NCI-H2029 treated with DMSO at 0.1 percent for 48 hours (cell line): ENCODE measurements at regions not wholly inside any gene's neighbourhood (a gene's known extent, or its start where the extent isn't known, plus 50 kb on each side); places are given as distances from the start of the nearest gene placed in this dataset.

Experiments
- DNase-seq: peaks from one replicate; lab custom pipeline; 2025; lab: John Stamatoyannopoulos, UW

DNA sequence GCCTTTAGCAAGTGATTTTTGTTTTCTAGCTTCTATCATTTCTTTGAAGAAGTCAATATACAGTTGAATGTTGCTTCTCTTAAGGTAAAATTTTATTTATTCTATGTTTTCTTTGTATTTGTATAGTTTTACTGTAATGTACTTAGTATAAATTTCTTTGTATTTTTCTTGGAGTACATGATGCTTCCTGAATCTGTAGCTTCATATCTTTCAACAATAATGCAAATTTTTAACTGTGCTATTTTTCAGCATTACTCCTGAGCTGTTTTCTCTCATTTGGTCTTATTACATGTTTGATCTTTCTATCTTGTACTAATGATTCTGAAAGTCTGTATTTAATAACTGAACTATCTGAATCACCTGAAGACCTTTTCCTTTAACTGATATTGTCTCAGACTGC is 253.9 kb upstream of the NXPH2 start:
- DNase-seq, result no peak

DNA sequence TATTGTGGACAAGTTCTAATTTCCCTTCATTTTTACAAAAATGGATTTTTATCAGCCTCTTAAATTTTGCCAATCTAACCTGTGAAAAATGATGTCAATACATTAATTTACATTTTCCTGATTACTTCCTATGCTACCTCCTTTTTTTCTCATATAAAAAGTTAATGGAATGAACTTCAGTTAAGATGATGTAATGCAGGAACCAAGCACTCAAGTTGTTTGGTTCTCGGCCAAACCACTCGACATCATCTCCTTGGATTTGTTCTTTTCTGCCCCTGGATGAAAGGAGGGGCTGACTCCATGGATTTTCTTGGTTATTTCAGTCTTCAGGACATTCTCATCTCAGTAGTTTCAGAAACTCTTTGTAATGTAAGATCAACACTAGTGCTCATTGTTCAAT is 253.1 kb upstream of the NXPH2 start:
- DNase-seq, result no peak

DNA sequence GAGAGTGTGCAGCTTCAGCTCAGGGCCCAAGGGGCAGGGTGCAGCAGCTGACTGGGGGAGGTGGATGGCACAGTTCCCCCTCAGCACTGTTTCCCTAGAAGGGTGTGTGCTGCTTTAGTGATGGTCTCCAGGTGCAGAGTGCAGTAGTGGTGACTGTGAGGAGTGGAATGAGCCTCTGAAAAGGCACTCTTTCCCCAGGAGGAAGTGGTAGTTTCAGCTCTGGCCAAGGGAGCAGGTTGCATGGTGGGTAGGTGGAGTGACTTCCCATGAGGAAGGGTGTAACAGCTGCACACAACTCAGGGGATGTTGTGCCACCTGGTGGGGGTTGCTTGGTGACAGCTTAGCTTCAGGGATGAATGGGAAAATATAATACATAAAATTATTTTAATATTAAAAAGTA is 251.5 kb upstream of the NXPH2 start:
- no peak for DNase-seq

DNA sequence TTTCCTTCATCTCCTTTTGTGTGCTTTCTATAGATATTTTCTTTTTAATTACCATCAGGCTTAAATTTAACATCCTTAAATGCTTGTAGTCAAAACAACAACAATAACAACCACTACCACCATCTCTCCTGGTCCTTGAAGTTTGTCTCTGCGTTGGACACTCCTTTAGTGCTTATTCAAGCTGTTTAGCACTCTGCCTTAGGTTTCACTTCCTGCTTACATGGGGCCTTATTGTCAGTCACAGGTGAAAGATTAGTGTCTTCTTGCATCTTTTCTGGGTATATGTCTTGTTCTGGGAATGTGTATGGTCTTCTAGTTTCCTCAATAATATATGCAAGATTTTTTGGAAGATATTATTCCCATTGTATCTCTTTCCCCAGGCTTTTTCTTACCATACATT is 240.1 kb upstream of the NXPH2 start:
- DNase-seq, result no peak

DNA sequence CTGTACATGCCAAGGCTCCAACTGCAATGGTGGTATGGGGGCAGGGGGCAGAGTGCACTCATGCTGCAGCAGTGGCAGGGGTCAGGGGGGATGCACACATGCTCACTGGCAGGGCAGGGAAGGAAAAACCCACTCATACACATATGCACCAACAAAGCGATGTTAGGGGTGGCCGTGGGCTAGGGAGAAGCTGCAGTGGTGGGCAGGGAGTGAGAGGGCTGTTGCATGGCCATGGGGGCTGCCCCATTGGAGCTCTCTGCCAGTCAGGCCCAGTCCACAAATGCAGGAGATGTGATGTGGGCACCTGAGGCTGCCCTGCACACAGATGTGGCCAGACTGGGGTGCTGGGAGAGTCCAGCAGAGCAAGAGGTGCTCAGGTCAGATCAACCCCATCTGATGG is 238.1 kb upstream of the NXPH2 start:
- DNase-seq, result no peak

DNA sequence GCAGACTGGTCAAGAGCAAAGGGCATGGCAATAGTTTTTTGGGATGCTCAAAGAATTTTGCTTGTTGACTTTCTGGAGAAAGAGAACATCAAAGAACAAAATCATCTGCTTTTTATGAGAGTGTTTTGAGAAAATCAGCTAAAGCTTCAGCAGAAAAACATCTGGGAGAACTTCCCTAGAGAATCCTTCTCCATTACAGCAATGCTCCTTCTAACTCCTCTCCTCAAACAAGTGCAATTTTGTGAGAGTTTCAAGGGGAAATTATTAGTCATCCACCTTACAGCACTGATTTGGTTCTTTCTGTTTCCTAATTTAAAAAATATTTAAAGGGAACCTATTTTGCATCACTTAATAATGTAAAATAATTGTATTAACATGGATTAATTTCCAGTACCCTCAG is 226.9 kb upstream of the NXPH2 start:
- no peak for DNase-seq

DNA sequence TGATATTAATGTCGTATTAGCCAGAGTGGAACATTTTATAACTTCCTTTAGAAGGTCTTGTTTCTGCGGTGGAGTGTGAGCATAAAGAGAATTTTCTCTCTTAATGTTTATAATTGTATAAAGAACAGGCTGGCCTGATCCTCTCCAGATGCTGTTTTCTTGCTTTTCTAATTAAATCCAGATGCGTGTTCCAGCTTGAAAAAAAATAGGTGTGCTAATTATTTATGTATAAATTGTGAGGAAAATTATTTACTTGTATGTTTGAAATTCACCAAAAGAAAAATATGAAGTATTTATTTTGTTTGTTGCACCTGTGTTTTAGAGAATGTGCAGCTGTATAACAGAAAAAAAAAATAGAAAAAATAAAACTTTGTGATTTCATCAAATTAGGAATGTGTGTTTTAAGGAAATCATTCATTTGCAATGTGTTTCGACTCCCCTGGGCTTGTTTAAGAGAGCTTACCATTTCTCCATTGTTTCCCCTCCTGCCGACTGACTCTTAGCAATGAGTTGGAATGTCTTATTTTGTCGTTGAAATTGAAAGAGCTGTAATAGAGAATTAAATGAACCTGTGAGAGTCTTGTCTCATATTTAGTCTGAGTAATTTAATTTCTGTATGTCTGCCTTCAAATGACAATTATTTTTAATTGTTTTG is 220.1 kb upstream of the NXPH2 start:
- DNase-seq, result no peak

DNA sequence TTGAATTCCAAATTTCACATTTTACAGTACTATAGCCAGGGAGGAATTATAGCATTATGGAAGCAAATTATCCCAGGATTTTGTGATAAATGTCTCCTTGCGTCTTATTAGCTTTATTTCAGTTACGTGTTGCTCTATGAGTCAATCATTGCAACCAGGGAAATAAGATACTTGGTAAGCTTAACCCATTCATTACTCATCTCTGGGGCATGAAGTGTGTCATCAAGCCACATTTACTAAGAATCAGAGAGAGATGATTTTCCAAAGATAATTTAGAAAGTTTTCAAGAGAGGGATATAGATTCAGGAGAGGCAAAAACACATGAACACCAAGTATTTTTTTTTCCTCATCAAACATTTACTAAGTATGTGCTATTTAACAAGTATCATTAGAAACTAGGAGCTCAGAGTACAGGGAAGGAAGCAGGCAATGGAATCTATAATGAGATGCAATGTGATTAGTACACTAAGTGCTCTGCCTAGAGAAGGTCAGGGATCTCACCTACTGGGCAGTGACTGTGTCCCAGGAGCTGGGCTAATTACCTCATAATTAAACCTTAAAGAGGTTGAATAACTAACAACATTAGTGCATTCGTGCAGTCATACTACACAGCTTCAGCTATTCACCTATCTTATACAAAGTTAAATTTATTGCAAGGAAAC is 217.8 kb upstream of the NXPH2 start:
- DNase-seq, result no peak

DNA sequence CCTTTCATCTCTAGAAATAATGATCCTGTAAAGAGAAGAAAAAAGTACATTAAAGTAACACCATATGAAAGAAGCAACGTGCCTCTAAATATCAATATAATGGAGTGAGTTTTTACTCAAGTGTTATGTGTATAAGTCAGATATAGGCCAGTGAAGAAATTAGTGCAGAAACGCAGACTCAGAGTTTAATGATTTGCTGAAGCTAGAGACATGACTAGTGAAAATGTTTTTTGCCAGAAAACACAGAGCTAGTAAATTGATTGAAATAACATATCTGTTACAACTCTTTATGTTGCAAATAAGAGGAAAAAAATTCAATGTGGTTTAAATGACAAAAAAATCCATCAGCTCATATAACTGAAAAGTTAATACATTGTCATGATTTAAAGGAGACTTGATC is 217.2 kb upstream of the NXPH2 start:
- DNase-seq, result no peak

DNA sequence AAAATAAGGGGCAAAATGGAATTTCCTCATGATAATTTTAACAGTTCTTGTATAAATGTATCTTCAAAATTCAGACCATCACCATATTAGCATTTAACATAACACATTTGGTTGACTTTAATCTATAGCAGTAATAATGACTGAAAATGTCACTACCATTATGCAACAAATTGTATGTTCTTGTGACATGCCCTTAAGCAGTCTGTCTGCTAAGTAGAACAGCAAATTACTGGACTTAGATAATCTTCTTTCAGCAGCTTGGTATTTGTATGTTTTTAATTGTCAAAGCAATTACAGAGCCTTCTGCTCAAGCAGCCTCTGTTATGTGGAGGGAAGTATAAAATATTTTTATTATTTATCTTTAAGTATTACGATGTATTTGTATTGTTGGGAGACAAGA is 214.3 kb upstream of the NXPH2 start:
- no peak for DNase-seq

DNA sequence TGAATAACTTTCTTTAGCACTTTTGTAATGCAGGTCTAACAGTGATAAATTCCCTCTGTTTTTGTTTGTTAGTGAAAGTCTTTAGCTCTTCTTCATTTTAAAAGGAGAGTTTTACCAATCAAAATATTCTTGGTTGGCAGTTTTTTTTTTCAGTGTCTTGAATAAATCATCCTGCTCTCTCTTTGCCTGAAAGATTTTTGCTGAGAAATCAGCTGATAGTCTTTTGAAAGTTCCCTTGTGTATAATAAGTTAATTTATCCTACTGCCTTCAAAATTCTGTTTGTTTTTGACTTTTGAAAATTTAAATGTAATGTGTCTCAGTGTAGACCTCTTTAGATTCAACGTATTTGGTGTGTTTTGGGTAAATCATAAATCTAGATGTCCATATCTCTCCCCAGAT is 205.7 kb upstream of the NXPH2 start:
- DNase-seq, result no peak

DNA sequence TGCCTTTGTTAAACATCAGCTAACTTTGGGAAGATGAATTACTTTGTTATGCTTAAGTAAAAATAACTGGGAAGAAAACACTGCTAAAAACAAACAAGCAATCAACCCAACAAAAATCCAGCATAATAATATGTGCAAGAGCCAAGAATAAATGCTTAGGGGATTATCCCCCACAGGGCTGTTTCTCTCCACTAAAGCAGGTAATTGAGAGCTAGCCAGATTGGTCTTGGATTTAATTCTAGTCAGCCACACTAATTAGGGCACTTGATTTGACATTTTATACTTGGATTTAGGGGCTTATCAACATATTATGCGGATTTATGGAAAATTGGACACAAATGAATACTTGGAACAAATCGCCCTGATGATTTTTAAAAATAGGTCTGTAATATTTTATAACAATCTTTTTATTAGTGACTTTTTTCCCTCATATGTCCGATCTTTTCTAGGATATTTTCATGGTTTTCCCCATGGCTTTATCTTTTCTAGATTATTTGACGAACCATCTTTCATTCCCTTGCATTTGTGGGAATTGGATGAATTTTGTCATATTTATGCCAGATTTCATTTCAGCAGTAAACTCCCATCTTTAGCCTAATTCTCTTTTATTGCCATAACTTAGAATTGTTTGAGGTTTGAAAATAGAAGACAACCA is 199.1 kb upstream of the NXPH2 start:
- DNase-seq, result no peak

DNA sequence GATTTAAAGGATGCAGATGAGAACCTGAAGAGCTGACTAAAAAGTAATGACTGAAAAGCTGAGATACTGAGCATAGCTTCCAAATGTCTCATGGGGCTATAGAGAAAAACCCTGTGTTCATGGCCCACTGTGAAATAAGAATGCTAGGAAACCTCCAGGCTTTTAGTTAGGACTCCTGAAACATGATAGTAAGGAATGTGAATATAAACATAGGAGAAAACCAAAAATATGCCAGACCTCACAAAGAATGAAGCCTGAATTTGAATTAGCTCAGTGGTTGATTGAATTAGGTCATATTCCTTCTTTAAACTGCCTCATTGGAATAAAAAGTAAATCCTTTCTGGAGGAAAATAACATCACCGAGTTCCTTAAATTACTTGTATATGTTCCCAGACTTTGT is 194.5 kb upstream of the NXPH2 start:
- DNase-seq, result no peak

DNA sequence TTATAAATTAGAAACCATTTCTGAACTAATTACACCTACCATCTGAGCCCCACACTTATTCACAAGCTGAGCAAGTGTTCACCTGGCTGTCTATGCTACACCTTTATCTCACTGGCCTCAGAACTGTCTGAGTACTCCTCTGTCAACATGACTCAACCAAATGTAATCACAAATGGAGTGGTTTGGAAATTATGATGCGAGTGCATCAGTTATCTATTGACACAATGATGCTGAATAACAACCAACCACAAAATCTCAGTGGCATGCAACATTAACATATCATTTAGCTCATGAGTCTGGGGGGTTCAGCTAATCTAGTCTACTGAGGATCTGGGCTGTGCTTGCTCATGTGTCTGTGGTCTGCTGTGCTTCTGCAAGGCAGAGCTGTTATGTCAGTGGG is 184.2 kb upstream of the NXPH2 start:
- no peak for DNase-seq

DNA sequence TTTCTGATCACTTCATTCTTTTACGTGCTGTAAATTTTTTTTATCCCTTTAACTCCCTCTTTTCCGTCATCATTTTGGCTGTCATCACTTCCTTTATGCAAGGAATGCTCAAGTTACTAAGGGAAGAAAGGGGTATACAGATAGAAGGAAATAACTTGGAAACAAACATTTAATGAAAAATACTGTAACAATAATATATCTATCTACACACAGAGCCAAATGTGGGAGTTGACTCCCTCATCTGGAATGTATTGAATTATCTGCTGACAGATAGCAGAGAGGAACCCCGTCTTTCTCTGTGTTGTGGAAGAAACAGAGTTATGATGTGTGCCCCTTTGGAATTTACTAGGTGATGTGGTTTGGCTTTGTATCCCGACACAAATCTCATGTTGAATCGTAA is 182.5 kb upstream of the NXPH2 start:
- no peak for DNase-seq

DNA sequence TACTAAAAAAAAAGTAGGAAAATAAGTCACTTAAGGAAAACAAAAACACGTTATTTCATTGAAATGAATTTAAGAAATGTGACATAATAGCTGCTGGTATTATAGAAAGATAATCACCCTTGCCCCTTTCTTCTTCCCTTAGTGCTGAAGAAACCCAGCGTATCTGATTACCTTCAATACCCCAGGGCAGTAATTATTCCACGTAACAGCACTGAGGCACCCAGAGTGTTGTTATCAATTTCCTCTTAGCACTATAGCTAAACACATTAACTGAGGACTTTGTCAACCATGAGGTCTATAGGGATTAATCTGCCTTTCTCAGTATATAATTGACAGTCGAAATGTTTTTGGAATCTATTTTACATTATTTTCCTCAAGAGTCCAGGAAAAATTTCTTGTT is 180.0 kb upstream of the NXPH2 start:
- no peak for DNase-seq

DNA sequence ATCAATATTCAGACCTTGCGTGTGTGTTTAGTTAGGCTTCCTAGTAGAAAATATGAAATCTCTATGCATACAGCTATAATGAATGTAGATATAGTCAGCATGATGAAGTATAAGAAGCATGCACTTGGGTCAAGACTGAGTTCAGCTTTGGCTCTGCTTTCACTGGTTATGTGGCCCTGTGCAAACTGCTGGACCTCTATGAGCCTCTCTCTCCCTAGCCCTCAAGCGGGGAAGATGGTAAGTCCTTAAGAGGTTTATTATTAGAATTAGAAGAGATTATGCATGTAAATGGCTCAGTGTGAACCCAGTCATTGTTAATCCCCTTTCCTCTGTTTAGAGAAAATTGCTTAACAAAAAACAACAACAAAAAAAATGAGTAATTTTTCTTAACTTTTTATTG is 178.8 kb upstream of the NXPH2 start:
- DNase-seq, result no peak

DNA sequence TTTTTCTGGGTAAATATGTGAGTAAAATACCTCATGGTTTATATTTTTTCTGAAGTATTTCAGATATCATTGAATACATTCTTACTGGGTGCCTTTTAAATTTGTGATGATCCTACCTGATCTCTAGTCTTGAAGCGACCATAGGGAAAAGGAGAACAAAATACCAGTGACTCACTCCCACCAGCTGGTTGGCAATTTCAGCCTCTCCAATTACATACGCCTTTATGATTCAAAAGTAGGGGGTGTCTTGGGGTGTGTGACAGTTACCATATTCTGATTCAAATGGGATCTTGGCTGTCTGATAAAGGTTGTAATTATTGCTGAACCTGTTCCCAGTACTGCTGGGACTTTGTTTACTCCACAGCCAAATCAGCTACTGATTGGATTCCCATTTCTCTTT is 175.9 kb upstream of the NXPH2 start:
- DNase-seq, result no peak

DNA sequence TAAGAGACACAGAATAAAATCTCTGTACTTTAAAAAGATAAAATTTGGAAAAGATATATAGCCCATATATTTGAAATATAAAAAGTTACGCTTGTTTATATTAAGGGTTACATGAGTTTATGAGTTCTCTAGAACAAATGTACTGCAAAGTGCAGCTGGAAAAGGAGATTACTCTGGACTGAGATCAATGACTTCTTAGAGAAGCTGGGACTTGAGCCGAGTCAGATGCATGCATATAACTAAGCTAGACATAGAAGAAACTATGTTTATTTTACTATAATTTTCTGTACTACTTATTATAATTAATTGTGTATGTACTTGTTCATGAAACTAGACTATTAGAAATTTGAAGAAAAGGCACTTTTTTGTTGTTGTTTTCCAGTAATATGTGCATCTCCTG is 170.3 kb upstream of the NXPH2 start:
- no peak for DNase-seq

DNA sequence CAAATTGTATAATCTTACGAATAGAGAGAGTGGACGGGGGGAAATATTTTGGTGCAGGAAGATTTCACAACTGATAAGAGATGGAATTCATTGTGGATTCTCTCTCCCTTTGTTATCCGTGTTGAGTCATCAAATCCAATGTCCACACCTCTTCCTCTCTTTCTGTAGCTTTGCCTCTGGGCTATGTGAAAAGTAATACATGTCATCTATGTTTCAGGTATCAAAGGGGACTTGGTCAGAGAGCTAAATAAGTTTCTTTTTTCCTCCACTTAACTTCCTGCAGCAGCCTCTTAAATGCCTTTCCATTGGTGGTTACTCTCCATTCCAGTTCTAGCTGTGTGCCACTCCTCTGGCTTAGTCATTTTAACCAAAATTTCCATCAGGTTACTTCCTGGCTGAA is 169.3 kb upstream of the NXPH2 start:
- DNase-seq, result no peak

DNA sequence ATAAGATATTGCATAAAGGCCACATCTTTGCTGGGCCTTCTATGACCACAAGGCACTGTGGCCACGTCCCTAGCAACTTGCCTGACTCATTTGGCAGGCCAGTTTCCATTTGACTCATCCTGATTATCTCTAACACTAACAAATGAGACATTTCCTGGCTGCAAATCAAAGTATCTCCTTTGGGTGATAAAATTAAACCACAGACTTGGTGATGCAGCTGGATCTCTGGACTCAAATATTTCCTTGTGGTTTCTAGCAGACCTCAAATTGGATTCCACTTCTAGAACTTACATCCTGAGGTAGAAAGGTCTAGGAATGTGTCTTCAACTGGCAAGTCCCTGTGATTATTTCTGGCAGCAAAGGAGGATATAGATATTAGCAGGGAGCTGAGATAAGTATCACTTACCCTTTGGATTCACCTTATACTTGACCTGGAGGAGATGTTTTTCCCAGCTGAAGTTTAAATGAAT is 167.9 kb upstream of the NXPH2 start:
- DNase-seq, result no peak

DNA sequence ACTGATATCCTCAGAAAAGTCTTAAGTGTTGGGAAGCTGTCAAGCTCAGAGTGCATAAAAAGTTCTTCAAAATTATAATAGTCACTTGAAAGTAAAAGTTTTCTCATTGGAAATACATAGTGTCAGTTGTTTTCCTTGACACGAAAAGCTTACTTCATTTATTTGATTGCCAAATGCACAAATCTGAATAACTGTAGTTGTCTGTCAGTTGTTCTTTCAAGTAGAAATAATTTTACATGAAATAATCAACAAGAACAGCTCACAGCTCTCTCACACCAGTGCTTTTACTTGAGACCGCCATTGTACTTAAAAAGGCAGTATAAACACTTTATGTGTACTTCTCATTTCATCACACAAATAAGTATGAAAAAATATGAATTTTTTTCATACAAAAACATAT is 163.3 kb upstream of the NXPH2 start:
- DNase-seq, result no peak

DNA sequence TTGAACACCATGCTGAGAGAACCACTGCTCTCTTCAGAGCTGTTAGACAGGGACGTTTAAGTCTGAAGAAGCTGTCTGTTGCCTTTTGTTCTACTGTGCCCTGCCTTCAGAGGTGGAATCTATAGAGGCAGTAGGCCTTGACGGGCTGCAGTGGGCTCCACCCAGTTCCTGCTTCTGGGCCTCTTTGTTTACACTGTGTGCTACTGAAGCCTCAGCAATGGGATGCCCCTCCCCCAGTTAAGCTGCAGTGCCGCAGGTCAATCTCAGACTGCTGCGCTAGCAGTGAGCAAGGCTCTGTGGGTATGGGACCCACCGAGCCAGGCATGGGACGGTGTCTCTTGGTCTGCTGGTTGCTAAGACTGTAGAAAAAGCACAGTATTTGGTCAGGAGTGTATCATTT is 162.3 kb upstream of the NXPH2 start:
- no peak for DNase-seq
